GM10248 (cell line): ENCODE measurements at regions not wholly inside any gene's neighbourhood (a gene's known extent, or its start where the extent isn't known, plus 50 kb on each side); places are given as distances from the start of the nearest gene placed in this dataset.

Source experiments
- CTCF ChIA-PET: fragments of 300-600 bp; sonication (Branson Sonifier 250); formaldehyde crosslinking; extraction: SDS; loops from one replicate; lab custom pipeline; 2021; ENCODE audit warnings: antibody characterized with exemption; lab: Yijun Ruan, JAX
- POLR2A ChIA-PET: fragments of 350-650 bp; sonication (Branson Sonifier 250); formaldehyde crosslinking; extraction: SDS; loops from one replicate; lab custom pipeline; 2020; ENCODE audit warnings: antibody characterized with exemption; lab: Yijun Ruan, JAX
- DNase-seq: peaks from one replicate; pipeline ENCODE4 v3.0.0; 2012; ENCODE audit errors: extremely low spot score
- CTCF ChIP-seq: IDR thresholded peaks from 2 replicates; pipeline ENCODE4 v1.5.1; 2012; ENCODE audit warnings: mild to moderate bottlenecking, low read depth; ENCODE audit errors: extremely low read depth, missing control alignments, control extremely low read depth

GRCh38 chr2:236865052-236865451 lies 220.6 kb upstream of the COPS8 start:
- no peak for TF ChIP-seq CTCF
- no peak for DNase-seq
- ChIA-PET POLR2A (no interaction called here), CTCF (no interaction called here)

GRCh38 chr2:236866542-236867340 lies 218.9 kb upstream of the COPS8 start:
- DNase-seq: no peak
- POLR2A ChIA-PET: no interaction called here
- CTCF ChIA-PET: no interaction called here
- TF ChIP-seq CTCF: no peak

GRCh38 chr2:236867441-236868260 lies 218.0 kb upstream of the COPS8 start:
- CTCF ChIA-PET: no interaction called here
- no peak for DNase-seq
- TF ChIP-seq CTCF: no peak
- POLR2A ChIA-PET: no interaction called here

GRCh38 chr2:236870370-236870769 lies 215.3 kb upstream of the COPS8 start:
- no peak for TF ChIP-seq CTCF
- ChIA-PET CTCF (interaction anchor here (1.2 kb wide), 1 partner anchor 10 kb away, joined by 5 read pairs; no protein-coding TSS in a partner anchor), POLR2A (no interaction called here)
- no peak for DNase-seq

GRCh38 chr2:236871500-236872001 lies 214.1 kb upstream of the COPS8 start:
- CTCF ChIA-PET: interaction anchor here (0.7 to 1.3 kb wide), 2 partner anchors 10 to 12 kb away, joined by 3 read pairs; no protein-coding TSS in a partner anchor
- no peak for DNase-seq
- POLR2A ChIA-PET: no interaction called here
- TF ChIP-seq CTCF: no peak

GRCh38 chr2:236872015-236872414 lies 213.7 kb upstream of the COPS8 start:
- CTCF ChIA-PET: interaction anchor here (1.3 to 1.6 kb wide), 2 partner anchors 9 to 12 kb away, joined by 3 to 5 read pairs; no protein-coding TSS in a partner anchor
- POLR2A ChIA-PET: no interaction called here
- DNase-seq: no peak
- no peak for TF ChIP-seq CTCF
